ENCODE measurements at regions not wholly inside any gene's neighbourhood (a gene's known extent, or its start where the extent isn't known, plus 50 kb on each side); places are given as distances from the start of the nearest gene placed in this dataset.

- no peaks in the 10 kb centered on the region for H3K36me3 ChIP-seq
- TF ChIP-seq POLR2AphosphoS5 (IDR thresholded peaks at IDR 0.05) (no peak), CTCF (IDR thresholded peaks at IDR 0.05 in 8 of 11, conservative IDR thresholded peaks at IDR 0.05 in 3 of 11) (no peak)
- H3K27ac ChIP-seq = no peak overlapping the region
- H3K9me3 ChIP-seq = peaks cover 0 to 46% (median 30%) of the 10 kb centered on the region in 8 donors
- 77 to 90% (median 82%) methylated on average over 4 of the region's 4 CpGs for WGBS, 5 donors
- intact Hi-C loops (cut with DNase I; ENCODE audit: low total_unique reads) = no loop called here
- no peaks in the 10 kb centered on the region for H3K4me1 ChIP-seq
- DNase-seq = no peak
- H3K27me3 ChIP-seq (replicated peaks in 1 of 7) = no peaks in the 10 kb centered on the region
- H3K4me3 ChIP-seq = no peak overlapping the region
Observed at GRCh38 chr2:164328310-164328709, 293.0 kb downstream of the GRB14 start.

DNA sequence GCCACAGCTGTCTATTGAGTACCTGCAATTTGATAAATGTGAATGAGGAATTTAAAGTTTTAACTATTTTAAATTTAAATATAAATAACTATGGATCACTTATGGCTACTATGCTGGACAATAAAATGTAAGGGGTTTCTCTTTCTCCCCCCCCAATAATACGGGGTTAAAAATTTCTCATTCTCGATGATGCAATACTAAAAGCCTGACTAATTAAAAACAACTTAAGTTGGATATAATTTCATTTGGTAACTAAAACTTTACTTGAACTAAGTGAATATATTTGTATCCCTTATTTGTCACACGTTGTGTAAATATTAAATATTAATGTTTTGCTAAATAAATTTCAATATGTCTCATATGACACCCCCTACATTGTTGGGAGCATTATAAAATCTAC, 297.3 kb downstream of the GRB14 start:
- no peak for TF ChIP-seq POLR2A (IDR thresholded peaks at IDR 0.05)
- no peak for TF ChIP-seq CTCF (IDR thresholded peaks at IDR 0.05 in 8 of 11, conservative IDR thresholded peaks at IDR 0.05 in 3 of 11)
- TF ChIP-seq POLR2AphosphoS5 (IDR thresholded peaks at IDR 0.05) = no peak

GRCh38 chr2:164314148-164314547, 307.1 kb downstream of the GRB14 start:
- 48 to 72% (median 62%) methylated on average over 4 of the region's 4 CpGs for WGBS, 5 donors

More for the DNA sequence above, 297.3 kb downstream of the GRB14 start:
- Histone ChIP-seq H3K9me3 (peaks cover 0 to 67% (median 49%) of the 10 kb centered on the region in 8 donors), H3K27ac (no peak overlapping the region), H3K4me1 (no peaks in the 10 kb centered on the region), H3K36me3 (no peaks in the 10 kb centered on the region), H3K27me3 (replicated peaks in 1 of 7) (no peaks in the 10 kb centered on the region), H3K4me3 (no peak overlapping the region)
- no peak for DNase-seq
- intact Hi-C loops (cut with DNase I; ENCODE audit: low total_unique reads) = no loop called here
- WGBS, 5 donors = 75 to 84% (median 81%) methylated on average over 3 of the region's 3 CpGs

DNA sequence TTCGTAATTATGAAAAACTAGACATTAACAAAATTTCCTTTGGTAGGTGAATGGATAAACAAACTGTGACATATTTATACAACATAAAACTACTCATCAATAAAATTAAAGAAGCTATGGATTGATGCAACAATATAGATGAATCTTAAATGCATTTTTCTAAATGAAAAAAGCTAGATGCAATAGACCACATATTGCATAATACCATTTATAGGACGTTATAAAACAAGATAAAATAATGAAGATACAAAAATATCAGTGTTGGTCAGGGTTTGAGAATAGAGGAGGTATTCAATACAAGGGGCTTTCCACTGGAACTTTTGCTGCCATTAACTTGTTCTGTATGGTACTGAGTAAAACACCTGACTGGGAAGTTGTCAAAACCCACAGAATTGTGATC, 314.4 kb downstream of the GRB14 start:
- no peak for TF ChIP-seq POLR2A (IDR thresholded peaks at IDR 0.05)
- no peak for TF ChIP-seq POLR2AphosphoS5 (IDR thresholded peaks at IDR 0.05)
- no peak for TF ChIP-seq CTCF (IDR thresholded peaks at IDR 0.05 in 8 of 11, conservative IDR thresholded peaks at IDR 0.05 in 3 of 11)
- Histone ChIP-seq H3K4me3 (no peak overlapping the region), H3K9me3 (peaks cover 0 to 7% (median 0%) of the 10 kb centered on the region in 8 donors), H3K27ac (no peak overlapping the region), H3K4me1 (no peaks in the 10 kb centered on the region), H3K36me3 (no peaks in the 10 kb centered on the region), H3K27me3 (replicated peaks in 1 of 7) (no peaks in the 10 kb centered on the region)
- no peak for DNase-seq
- intact Hi-C loops (cut with DNase I; ENCODE audit: low total_unique reads) = no loop called here
- WGBS, 5 donors = 64 to 84% (median 76%) methylated on average over 2 of the region's 2 CpGs

More at GRCh38 chr2:164314148-164314547, 307.1 kb downstream of the GRB14 start:
- no peak overlapping the region for H3K4me3 ChIP-seq
- no peaks in the 10 kb centered on the region for H3K4me1 ChIP-seq
- intact Hi-C loops (cut with DNase I; ENCODE audit: low total_unique reads) = no loop called here
- DNase-seq = no peak
- TF ChIP-seq POLR2A (IDR thresholded peaks at IDR 0.05) (no peak), CTCF (IDR thresholded peaks at IDR 0.05 in 8 of 11, conservative IDR thresholded peaks at IDR 0.05 in 3 of 11) (no peak), POLR2AphosphoS5 (IDR thresholded peaks at IDR 0.05) (no peak)
- H3K27me3 ChIP-seq (replicated peaks in 1 of 7) = no peaks in the 10 kb centered on the region
- no peaks in the 10 kb centered on the region for H3K36me3 ChIP-seq
- H3K9me3 ChIP-seq = peaks cover 0 to 12% (median 5%) of the 10 kb centered on the region in 8 donors
- H3K27ac ChIP-seq = no peak overlapping the region

Measured in spleen (tissue), 11 donors.